H1 (cell line): ENCODE measurements at regions not wholly inside any gene's neighbourhood (a gene's known extent, or its start where the extent isn't known, plus 50 kb on each side); places are given as distances from the start of the nearest gene placed in this dataset.

Source experiments
- TF ChIP-seq, protein P1 (sequence below): fragments of 300-600 bp; sonication (generic); IDR thresholded peaks from 2 replicates; pipeline ENCODE4 v1.7.1; 2012; ENCODE audit warnings: low read length, moderate library complexity, mild to moderate bottlenecking, inconsistent platforms; ENCODE audit not compliant: insufficient replicate concordance

- TF ChIP-seq, protein P1, sequence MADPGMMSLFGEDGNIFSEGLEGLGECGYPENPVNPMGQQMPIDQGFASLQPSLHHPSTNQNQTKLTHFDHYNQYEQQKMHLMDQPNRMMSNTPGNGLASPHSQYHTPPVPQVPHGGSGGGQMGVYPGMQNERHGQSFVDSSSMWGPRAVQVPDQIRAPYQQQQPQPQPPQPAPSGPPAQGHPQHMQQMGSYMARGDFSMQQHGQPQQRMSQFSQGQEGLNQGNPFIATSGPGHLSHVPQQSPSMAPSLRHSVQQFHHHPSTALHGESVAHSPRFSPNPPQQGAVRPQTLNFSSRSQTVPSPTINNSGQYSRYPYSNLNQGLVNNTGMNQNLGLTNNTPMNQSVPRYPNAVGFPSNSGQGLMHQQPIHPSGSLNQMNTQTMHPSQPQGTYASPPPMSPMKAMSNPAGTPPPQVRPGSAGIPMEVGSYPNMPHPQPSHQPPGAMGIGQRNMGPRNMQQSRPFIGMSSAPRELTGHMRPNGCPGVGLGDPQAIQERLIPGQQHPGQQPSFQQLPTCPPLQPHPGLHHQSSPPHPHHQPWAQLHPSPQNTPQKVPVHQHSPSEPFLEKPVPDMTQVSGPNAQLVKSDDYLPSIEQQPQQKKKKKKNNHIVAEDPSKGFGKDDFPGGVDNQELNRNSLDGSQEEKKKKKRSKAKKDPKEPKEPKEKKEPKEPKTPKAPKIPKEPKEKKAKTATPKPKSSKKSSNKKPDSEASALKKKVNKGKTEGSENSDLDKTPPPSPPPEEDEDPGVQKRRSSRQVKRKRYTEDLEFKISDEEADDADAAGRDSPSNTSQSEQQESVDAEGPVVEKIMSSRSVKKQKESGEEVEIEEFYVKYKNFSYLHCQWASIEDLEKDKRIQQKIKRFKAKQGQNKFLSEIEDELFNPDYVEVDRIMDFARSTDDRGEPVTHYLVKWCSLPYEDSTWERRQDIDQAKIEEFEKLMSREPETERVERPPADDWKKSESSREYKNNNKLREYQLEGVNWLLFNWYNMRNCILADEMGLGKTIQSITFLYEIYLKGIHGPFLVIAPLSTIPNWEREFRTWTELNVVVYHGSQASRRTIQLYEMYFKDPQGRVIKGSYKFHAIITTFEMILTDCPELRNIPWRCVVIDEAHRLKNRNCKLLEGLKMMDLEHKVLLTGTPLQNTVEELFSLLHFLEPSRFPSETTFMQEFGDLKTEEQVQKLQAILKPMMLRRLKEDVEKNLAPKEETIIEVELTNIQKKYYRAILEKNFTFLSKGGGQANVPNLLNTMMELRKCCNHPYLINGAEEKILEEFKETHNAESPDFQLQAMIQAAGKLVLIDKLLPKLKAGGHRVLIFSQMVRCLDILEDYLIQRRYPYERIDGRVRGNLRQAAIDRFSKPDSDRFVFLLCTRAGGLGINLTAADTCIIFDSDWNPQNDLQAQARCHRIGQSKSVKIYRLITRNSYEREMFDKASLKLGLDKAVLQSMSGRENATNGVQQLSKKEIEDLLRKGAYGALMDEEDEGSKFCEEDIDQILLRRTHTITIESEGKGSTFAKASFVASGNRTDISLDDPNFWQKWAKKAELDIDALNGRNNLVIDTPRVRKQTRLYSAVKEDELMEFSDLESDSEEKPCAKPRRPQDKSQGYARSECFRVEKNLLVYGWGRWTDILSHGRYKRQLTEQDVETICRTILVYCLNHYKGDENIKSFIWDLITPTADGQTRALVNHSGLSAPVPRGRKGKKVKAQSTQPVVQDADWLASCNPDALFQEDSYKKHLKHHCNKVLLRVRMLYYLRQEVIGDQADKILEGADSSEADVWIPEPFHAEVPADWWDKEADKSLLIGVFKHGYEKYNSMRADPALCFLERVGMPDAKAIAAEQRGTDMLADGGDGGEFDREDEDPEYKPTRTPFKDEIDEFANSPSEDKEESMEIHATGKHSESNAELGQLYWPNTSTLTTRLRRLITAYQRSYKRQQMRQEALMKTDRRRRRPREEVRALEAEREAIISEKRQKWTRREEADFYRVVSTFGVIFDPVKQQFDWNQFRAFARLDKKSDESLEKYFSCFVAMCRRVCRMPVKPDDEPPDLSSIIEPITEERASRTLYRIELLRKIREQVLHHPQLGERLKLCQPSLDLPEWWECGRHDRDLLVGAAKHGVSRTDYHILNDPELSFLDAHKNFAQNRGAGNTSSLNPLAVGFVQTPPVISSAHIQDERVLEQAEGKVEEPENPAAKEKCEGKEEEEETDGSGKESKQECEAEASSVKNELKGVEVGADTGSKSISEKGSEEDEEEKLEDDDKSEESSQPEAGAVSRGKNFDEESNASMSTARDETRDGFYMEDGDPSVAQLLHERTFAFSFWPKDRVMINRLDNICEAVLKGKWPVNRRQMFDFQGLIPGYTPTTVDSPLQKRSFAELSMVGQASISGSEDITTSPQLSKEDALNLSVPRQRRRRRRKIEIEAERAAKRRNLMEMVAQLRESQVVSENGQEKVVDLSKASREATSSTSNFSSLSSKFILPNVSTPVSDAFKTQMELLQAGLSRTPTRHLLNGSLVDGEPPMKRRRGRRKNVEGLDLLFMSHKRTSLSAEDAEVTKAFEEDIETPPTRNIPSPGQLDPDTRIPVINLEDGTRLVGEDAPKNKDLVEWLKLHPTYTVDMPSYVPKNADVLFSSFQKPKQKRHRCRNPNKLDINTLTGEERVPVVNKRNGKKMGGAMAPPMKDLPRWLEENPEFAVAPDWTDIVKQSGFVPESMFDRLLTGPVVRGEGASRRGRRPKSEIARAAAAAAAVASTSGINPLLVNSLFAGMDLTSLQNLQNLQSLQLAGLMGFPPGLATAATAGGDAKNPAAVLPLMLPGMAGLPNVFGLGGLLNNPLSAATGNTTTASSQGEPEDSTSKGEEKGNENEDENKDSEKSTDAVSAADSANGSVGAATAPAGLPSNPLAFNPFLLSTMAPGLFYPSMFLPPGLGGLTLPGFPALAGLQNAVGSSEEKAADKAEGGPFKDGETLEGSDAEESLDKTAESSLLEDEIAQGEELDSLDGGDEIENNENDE = no peak
- TF ChIP-seq, all 59 proteins: peak for 1
These were observed 660.6 kb downstream of the LRRIQ3 start (continued) for GRCh38 chr1:73537400-73537799.
